ENCODE measurements at regions not wholly inside any gene's neighbourhood (a gene's known extent, or its start where the extent isn't known, plus 50 kb on each side); places are given as distances from the start of the nearest gene placed in this dataset.

- no peak for DNase-seq
Measured at GRCh38 chr12:68452078-68452715, 120.0 kb upstream of the MDM1 start.

GRCh38 chr12:68453278-68453677 is 121.1 kb upstream of the MDM1 start:
- DNase-seq = no peak

- DNase-seq = no peak
Measured at GRCh38 chr12:68453876-68454275, 121.7 kb upstream of the MDM1 start.

- DNase-seq = no peak
Measured at GRCh38 chr12:68454892-68455291, 122.7 kb upstream of the MDM1 start.

GRCh38 chr12:68455691-68456345 is 123.7 kb upstream of the MDM1 start:
- no peak for DNase-seq

- no peak for DNase-seq
Measured at GRCh38 chr12:68458866-68459265, 126.7 kb upstream of the MDM1 start.

GRCh38 chr12:68460236-68460635 is 128.1 kb upstream of the MDM1 start:
- DNase-seq = no peak

- no peak for DNase-seq
Measured at GRCh38 chr12:68461645-68462044, 129.5 kb upstream of the MDM1 start.

GRCh38 chr12:68462803-68463202 is 130.6 kb upstream of the MDM1 start:
- DNase-seq = no peak

- DNase-seq = no peak
Measured at GRCh38 chr12:68465227-68465626, 133.1 kb upstream of the MDM1 start.

GRCh38 chr12:68467514-68467913 is 135.4 kb upstream of the MDM1 start:
- no peak for DNase-seq

- no peak for DNase-seq
Measured at GRCh38 chr12:68468036-68468435, 135.9 kb upstream of the MDM1 start.

- no peak for DNase-seq
Measured at GRCh38 chr12:68469113-68469512, 137.0 kb upstream of the MDM1 start.

- DNase-seq = no peak
Measured at GRCh38 chr12:68470664-68471328, 138.6 kb upstream of the MDM1 start.

- DNase-seq = no peak
Measured at GRCh38 chr12:68474467-68475204, 136.1 kb upstream of the RAP1B start.

- DNase-seq = no peak
Measured at GRCh38 chr12:68476794-68477193, 133.9 kb upstream of the RAP1B start.

- DNase-seq = no peak
Measured at GRCh38 chr12:68477261-68477772, 133.4 kb upstream of the RAP1B start.

GRCh38 chr12:68477906-68478305 is 132.8 kb upstream of the RAP1B start:
- no peak for DNase-seq

GRCh38 chr12:68478516-68479260 is 132.0 kb upstream of the RAP1B start:
- no peak for DNase-seq

- DNase-seq = no peak
Measured at GRCh38 chr12:68479261-68479895, 131.3 kb upstream of the RAP1B start.

GRCh38 chr12:68479896-68480291 is 130.8 kb upstream of the RAP1B start:
- DNase-seq = no peak

GRCh38 chr12:68480526-68480925 is 130.2 kb upstream of the RAP1B start:
- no peak for DNase-seq
